C1 segment of cervical spinal cord (tissue), 14 donors: ENCODE measurements at regions not wholly inside any gene's neighbourhood (a gene's known extent, or its start where the extent isn't known, plus 50 kb on each side); places are given as distances from the start of the nearest gene placed in this dataset.
"Not testable (repeated sequence)": the region's sequence is repeated elsewhere in the genome, so short reads cannot be mapped to it uniquely, and the experiment has no call there.

ENCODE experiments used
- DNase-seq, 14 donors: peaks; one replicate each; lab custom pipeline; 2025; lab: John Stamatoyannopoulos, UW

- DNase-seq: no peak
Measured at GRCh38 chr4:175277816-175278215, 359.7 kb downstream of the ADAM29 start.

GRCh38 chr4:175280153-175280552 is 362.0 kb downstream of the ADAM29 start:
- no peak for DNase-seq

- DNase-seq: no peak
Measured at GRCh38 chr4:175281894-175282293, 363.7 kb downstream of the ADAM29 start.

GRCh38 chr4:175282407-175282806 is 364.2 kb downstream of the ADAM29 start:
- no peak for DNase-seq

GRCh38 chr4:175290401-175290800 is 372.2 kb downstream of the ADAM29 start:
- no peak for DNase-seq

GRCh38 chr4:175297965-175298565 is 379.9 kb downstream of the ADAM29 start:
- DNase-seq: no peak

- no peak for DNase-seq
Measured at GRCh38 chr4:175306436-175306835, 388.3 kb downstream of the ADAM29 start.

- no peak for DNase-seq
Measured at GRCh38 chr4:175307326-175307725, 389.2 kb downstream of the ADAM29 start.

GRCh38 chr4:175308236-175308635 is 390.1 kb downstream of the ADAM29 start:
- no peak for DNase-seq

GRCh38 chr4:175309041-175309440 is 390.9 kb downstream of the ADAM29 start:
- no peak for DNase-seq

- DNase-seq: no peak
Measured at GRCh38 chr4:175325230-175325629, 407.1 kb downstream of the ADAM29 start.

GRCh38 chr4:175326796-175327195 is 408.6 kb downstream of the ADAM29 start:
- DNase-seq: no peak

- DNase-seq: no peak
Measured at GRCh38 chr4:175330236-175330635, 412.1 kb downstream of the ADAM29 start.

- DNase-seq: no peak
Measured at GRCh38 chr4:175330652-175331051, 412.5 kb downstream of the ADAM29 start.

- no peak for DNase-seq
Measured at GRCh38 chr4:175335331-175335730, 417.2 kb downstream of the ADAM29 start.

- DNase-seq: not testable (repeated sequence)
Measured at GRCh38 chr4:175336570-175336969, 418.4 kb downstream of the ADAM29 start.

- no peak for DNase-seq
Measured at GRCh38 chr4:175339100-175339707, 421.0 kb downstream of the ADAM29 start.

GRCh38 chr4:175341203-175341755 is 423.1 kb downstream of the ADAM29 start:
- DNase-seq: no peak

- no peak for DNase-seq
Measured at GRCh38 chr4:175346376-175346775, 428.2 kb downstream of the ADAM29 start.

GRCh38 chr4:175350246-175350645 is 432.1 kb downstream of the ADAM29 start:
- DNase-seq: no peak

GRCh38 chr4:175351473-175351872 is 433.3 kb downstream of the ADAM29 start:
- DNase-seq: no peak

GRCh38 chr4:175369087-175369486 is 443.0 kb downstream of the GPM6A start:
- no peak for DNase-seq

GRCh38 chr4:175371091-175371490 is 441.0 kb downstream of the GPM6A start:
- no peak for DNase-seq
